ENCODE measurements at regions not wholly inside any gene's neighbourhood (a gene's known extent, or its start where the extent isn't known, plus 50 kb on each side); places are given as distances from the start of the nearest gene placed in this dataset.

DNA sequence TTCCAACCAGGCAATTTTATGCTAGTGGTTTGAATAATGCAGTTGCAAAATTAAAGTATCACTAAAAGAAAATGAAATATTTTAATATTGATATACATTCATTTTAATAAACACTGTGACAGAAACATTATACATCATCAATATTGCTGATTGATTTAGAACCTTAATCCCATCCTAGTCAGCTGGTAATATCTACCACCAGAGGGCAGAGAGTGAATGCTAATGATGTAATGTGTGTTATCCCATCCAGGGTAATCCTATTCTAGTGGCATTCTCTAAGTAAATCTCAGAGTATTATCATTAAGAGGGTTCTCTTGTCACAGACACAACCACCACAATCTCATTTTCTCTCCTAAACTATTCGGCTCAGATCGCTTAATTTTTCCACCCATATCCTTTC is 477.4 kb downstream of the CPS1 start:
- DNase-seq: no peak
- FAIRE-seq: no peak
- Histone ChIP-seq H3K9me3 (no peaks in the 10 kb centered on the region), H3K4me1 (no peaks in the 10 kb centered on the region), H3K27ac (no peak overlapping the region), H3K36me3 (no peaks in the 10 kb centered on the region), H3K4me3 (no peak overlapping the region), H3K27me3 (no peaks in the 10 kb centered on the region)
- TF ChIP-seq, protein P1, sequence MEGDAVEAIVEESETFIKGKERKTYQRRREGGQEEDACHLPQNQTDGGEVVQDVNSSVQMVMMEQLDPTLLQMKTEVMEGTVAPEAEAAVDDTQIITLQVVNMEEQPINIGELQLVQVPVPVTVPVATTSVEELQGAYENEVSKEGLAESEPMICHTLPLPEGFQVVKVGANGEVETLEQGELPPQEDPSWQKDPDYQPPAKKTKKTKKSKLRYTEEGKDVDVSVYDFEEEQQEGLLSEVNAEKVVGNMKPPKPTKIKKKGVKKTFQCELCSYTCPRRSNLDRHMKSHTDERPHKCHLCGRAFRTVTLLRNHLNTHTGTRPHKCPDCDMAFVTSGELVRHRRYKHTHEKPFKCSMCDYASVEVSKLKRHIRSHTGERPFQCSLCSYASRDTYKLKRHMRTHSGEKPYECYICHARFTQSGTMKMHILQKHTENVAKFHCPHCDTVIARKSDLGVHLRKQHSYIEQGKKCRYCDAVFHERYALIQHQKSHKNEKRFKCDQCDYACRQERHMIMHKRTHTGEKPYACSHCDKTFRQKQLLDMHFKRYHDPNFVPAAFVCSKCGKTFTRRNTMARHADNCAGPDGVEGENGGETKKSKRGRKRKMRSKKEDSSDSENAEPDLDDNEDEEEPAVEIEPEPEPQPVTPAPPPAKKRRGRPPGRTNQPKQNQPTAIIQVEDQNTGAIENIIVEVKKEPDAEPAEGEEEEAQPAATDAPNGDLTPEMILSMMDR (IDR thresholded peaks at IDR 0.05): peak in 1 of 4 donors; percentile 17
- no peak for ATAC-seq
- WGBS, 2 donors: 21 to 55% methylated on average over 2 of the region's 2 CpGs
- intact Hi-C loops (cut with DNase I): no loop called here

- no peaks in the 10 kb centered on the region for H3K9me3 ChIP-seq
- ATAC-seq (peak in 3 of 4 donors; percentile 68 to 84 (median 76)), FAIRE-seq (no peak), DNase-seq (peak in 2 of 6 donors; percentile 7 to 19)
- TF ChIP-seq, protein P1 (IDR thresholded peaks at IDR 0.05): peak; percentile 18 to 62 (median 48)
- intact Hi-C loops (cut with DNase I): no loop called here
- H3K36me3 ChIP-seq: no peaks in the 10 kb centered on the region
- H3K4me1 ChIP-seq: peaks cover 0 to 3% (median 0%) of the 10 kb centered on the region in 3 donors
- no peak overlapping the region for H3K27ac ChIP-seq
- WGBS, 2 donors: 38 to 45% methylated on average over 4 of the region's 4 CpGs
- no peaks in the 10 kb centered on the region for H3K27me3 ChIP-seq
- no peak overlapping the region for H3K4me3 ChIP-seq
Measured at GRCh38 chr2:211035548-211036185, 479.3 kb downstream of the CPS1 start.

GRCh38 chr2:211045025-211045424 is 488.6 kb downstream of the CPS1 start:
- intact Hi-C loops (cut with DNase I): no loop called here
- no peak for DNase-seq
- Histone ChIP-seq H3K36me3 (no peaks in the 10 kb centered on the region), H3K27ac (no peak overlapping the region), H3K27me3 (no peaks in the 10 kb centered on the region), H3K4me1 (peaks cover 0 to 1% (median 0%) of the 10 kb centered on the region in 3 donors), H3K4me3 (no peak overlapping the region), H3K9me3 (no peaks in the 10 kb centered on the region)
- WGBS, 2 donors: 67% methylated on average over 2 of the region's 2 CpGs
- no peak for ATAC-seq
- no peak for FAIRE-seq
- TF ChIP-seq, protein P1 (IDR thresholded peaks at IDR 0.05): no peak

GRCh38 chr2:211049321-211050018 is 493.1 kb downstream of the CPS1 start:
- Histone ChIP-seq H3K27me3 (no peaks in the 10 kb centered on the region), H3K9me3 (no peaks in the 10 kb centered on the region), H3K27ac (no peak overlapping the region), H3K4me3 (no peak overlapping the region), H3K4me1 (no peaks in the 10 kb centered on the region), H3K36me3 (no peaks in the 10 kb centered on the region)
- no peak for DNase-seq
- WGBS, 2 donors: 74 to 78% methylated on average over 4 of the region's 4 CpGs
- FAIRE-seq: no peak
- intact Hi-C loops (cut with DNase I): no loop called here
- TF ChIP-seq, protein P1 (IDR thresholded peaks at IDR 0.05): no peak
- no peak for ATAC-seq

DNA sequence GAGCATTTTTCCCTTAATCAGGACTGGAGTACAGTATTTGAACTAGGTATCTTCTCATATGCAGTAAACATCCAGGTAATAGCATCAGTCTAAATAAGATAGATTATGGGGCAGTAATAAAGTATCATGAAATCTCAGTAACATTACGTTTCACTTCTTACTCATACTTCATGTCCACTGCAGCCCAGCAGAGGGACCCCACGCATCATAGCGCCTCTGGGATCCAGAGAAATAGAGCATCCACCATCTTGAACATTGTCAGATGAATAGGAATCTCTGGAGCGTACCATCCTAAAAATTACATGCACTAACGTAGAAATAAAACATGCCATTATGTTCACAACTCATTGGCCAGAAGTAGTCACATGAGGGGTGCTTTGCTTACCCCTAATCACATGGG is 499.0 kb downstream of the CPS1 start:
- Histone ChIP-seq H3K9me3 (no peaks in the 10 kb centered on the region), H3K4me3 (no peak overlapping the region), H3K36me3 (no peaks in the 10 kb centered on the region), H3K27ac (no peak overlapping the region), H3K27me3 (no peaks in the 10 kb centered on the region), H3K4me1 (no peaks in the 10 kb centered on the region)
- FAIRE-seq (no peak), DNase-seq (no peak), ATAC-seq (no peak)
- 69 to 70% methylated on average over 5 of the region's 5 CpGs for WGBS, 2 donors
- TF ChIP-seq, protein P1 (IDR thresholded peaks at IDR 0.05): no peak
- intact Hi-C loops (cut with DNase I): no loop called here
